Ovary (tissue), 3 donors: ENCODE measurements at regions not wholly inside any gene's neighbourhood (a gene's known extent, or its start where the extent isn't known, plus 50 kb on each side); places are given as distances from the start of the nearest gene placed in this dataset.

Experiments
- CTCF ChIP-seq, 3 donors: fragments of 450-650 bp in 2 of 3; fragments of 200-600 bp in 1 of 3; IDR thresholded peaks; one replicate each; pipeline versions ENCODE4 v1.5.1 to v1.8.0; 2016 to 2022; ENCODE audit warnings: antibody characterized with exemption in 3 of 3, mild to moderate bottlenecking in 1 of 3
- EP300 ChIP-seq: sonication (generic); formaldehyde crosslinking; IDR thresholded peaks from one replicate; pipeline ENCODE4 v1.6.1; 2017; ENCODE audit warnings: antibody characterized with exemption
- donor health status: DM: no; HTN: no; CAD: no.

DNA sequence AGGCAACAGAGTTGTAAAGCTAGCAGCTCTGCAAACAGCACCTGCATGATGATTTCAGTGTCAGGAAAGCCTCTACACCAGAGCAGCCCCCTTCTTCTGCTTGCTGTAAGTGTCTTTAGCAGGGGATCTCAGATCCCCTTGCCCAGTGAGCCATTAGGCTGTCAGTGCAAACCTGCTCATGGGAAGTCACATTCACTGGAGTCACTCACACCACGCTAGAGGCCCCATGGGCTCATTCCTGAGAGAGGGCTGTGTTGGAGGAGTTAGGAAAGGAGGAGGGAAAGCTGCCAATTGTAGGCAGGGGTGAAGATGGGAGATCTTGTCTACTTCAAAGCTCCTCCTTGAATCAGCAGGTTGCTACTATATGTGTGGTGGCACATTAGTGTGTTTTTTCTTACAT lies 275.2 kb downstream of the SMARCA2 start:
- TF ChIP-seq CTCF (IDR thresholded peaks at IDR 0.05) (no peak), EP300 (no peak)
